GM18519 (cell line): ENCODE measurements at regions not wholly inside any gene's neighbourhood (a gene's known extent, or its start where the extent isn't known, plus 50 kb on each side); places are given as distances from the start of the nearest gene placed in this dataset.

Source experiments
- ATAC-seq: cut with Tn5 transposase; IDR thresholded peaks from one replicate; pipeline ENCODE4 v1.9.1; 2021; ENCODE audit warnings: mild to moderate bottlenecking, moderate library complexity; ENCODE audit not compliant: unreplicated experiment, low FRiP score

GRCh38 chr5:58358501-58359178 lies 101.2 kb downstream of the PLK2 start:
- ATAC-seq, result no peak

- no peak for ATAC-seq
Observed at GRCh38 chr5:58357799-58358500, 101.9 kb downstream of the PLK2 start.

GRCh38 chr5:58357121-58357520 lies 102.8 kb downstream of the PLK2 start:
- ATAC-seq, result no peak

GRCh38 chr5:58356662-58357061 lies 103.2 kb downstream of the PLK2 start:
- no peak for ATAC-seq

- no peak for ATAC-seq
Observed at GRCh38 chr5:58354827-58355226, 105.1 kb downstream of the PLK2 start.

GRCh38 chr5:58353992-58354391 lies 105.9 kb downstream of the PLK2 start:
- no peak for ATAC-seq

- ATAC-seq, result no peak
Observed at GRCh38 chr5:58351190-58351589, 108.7 kb downstream of the PLK2 start.

- no peak for ATAC-seq
Observed at GRCh38 chr5:58348996-58349728, 110.7 kb downstream of the PLK2 start.

GRCh38 chr5:58346041-58346440 lies 113.8 kb downstream of the PLK2 start:
- ATAC-seq, result no peak

GRCh38 chr5:58341476-58341875 lies 118.4 kb downstream of the PLK2 start:
- ATAC-seq, result no peak

- no peak for ATAC-seq
Observed at GRCh38 chr5:58335518-58335917, 124.4 kb downstream of the PLK2 start.

GRCh38 chr5:58334035-58334434 lies 125.9 kb downstream of the PLK2 start:
- ATAC-seq, result no peak

- ATAC-seq, result no peak
Observed at GRCh38 chr5:58330781-58331180, 129.1 kb downstream of the PLK2 start.

GRCh38 chr5:58327289-58327688 lies 132.6 kb downstream of the PLK2 start:
- peak; percentile 69 for ATAC-seq

GRCh38 chr5:58326022-58326421 lies 133.9 kb downstream of the PLK2 start:
- ATAC-seq, result no peak

- no peak for ATAC-seq
Observed at GRCh38 chr5:58322453-58322852, 137.4 kb downstream of the PLK2 start.

GRCh38 chr5:58318468-58318867 lies 141.4 kb downstream of the PLK2 start:
- ATAC-seq, result no peak

- ATAC-seq, result no peak
Observed at GRCh38 chr5:58317808-58318207, 142.1 kb downstream of the PLK2 start.

GRCh38 chr5:58317009-58317408 lies 142.9 kb downstream of the PLK2 start:
- no peak for ATAC-seq

GRCh38 chr5:58315794-58316193 lies 144.1 kb downstream of the PLK2 start:
- no peak for ATAC-seq

GRCh38 chr5:58314356-58315210 lies 145.3 kb downstream of the PLK2 start:
- ATAC-seq, result no peak
